ENCODE measurements at regions not wholly inside any gene's neighbourhood (a gene's known extent, or its start where the extent isn't known, plus 50 kb on each side); places are given as distances from the start of the nearest gene placed in this dataset.

GRCh38 chr1:239717097-239717917, 330.9 kb downstream of the CHRM3 start:
- TF ChIP-seq SIN3A (IDR thresholded peaks at IDR 0.05; ENCODE audit: borderline replicate concordance, insufficient read depth, low read depth, low read length) (no peak), REST (IDR thresholded peaks at IDR 0.05; ENCODE audit: insufficient read depth in 1 of 2, low read depth in 2 of 2, low read length in 1 of 2) (no peak), CTCF (IDR thresholded peaks at IDR 0.05) (no peak)
